ENCODE measurements at regions not wholly inside any gene's neighbourhood (a gene's known extent, or its start where the extent isn't known, plus 50 kb on each side); places are given as distances from the start of the nearest gene placed in this dataset.
A peak's percentile ranks its signal among the peaks of the same experiment; 100 is the strongest.

DNA sequence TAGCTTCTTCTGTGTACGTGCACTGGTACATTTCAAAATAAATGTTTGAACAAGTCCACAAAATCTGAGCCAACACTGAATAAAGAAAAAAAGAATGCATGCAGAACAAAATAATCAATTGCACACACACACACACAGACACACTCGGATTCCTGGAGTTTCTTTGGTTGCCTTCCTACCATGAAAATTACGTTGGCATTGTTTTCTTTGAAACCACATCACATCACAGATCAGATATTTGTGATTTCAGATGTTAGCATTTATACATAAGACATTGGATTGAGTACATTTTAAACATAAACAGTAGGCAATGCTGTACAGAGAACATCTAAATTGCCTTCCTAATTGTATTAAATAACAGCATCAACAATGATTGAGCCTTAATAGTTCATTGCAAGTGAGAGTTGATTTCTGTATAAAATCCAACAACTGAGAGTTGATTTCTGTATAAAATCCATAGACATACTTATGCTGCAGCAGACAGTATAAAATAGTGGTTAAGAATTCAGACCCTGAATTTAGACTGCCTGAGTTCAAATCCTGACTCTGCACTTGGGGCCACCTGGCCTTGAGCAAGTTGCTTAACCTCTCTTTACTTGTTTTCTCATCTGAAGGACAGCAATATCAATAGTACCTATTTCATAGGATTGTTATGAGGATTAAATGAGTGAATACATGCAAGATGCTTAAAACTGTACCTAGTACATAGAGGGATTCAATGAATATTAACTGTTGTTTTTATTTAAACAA is 101.7 kb upstream of the IFNE start:
- Histone ChIP-seq H3K27ac (ENCODE audit: low read depth, low read length) (no peak overlapping the region), H3K9me3 (ENCODE audit: control insufficient read depth, insufficient read depth, low read depth, low read length) (no peaks in the 10 kb centered on the region), H3K4me1 (ENCODE audit: control insufficient read depth, insufficient read depth, low read length) (no peaks in the 10 kb centered on the region), H3K36me3 (ENCODE audit: control insufficient read depth, insufficient read depth, low read length) (no peaks in the 10 kb centered on the region), H3K9ac (ENCODE audit: low read length) (no peak overlapping the region), H3K4me3 (ENCODE audit: low read depth, low read length) (no peak overlapping the region), H3K27me3 (ENCODE audit: control insufficient read depth, insufficient read depth, low read length) (no peaks in the 10 kb centered on the region)

DNA sequence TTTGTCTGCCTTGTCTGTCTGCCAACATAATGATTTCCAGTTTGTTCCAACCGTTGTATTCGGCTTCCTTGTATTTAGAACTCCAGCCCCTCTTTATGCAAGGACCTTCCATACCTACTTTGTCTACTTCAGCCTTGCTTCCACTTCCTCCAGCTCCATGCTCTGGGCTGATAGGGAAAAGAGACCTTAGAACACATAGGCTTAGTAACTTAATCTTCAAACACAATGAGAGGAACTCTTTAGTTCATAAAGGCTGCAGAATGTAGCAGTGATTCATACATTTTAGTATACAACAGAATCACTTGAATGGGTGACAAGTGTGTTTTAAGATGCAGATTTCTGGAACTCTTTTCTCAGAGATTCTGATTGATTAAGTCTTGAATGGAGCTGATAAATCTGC is 102.8 kb upstream of the IFNE start:
- H3K9me3 ChIP-seq (ENCODE audit: control insufficient read depth, insufficient read depth, low read depth, low read length): no peaks in the 10 kb centered on the region
- H3K36me3 ChIP-seq (ENCODE audit: control insufficient read depth, insufficient read depth, low read length): no peaks in the 10 kb centered on the region
- no peaks in the 10 kb centered on the region for H3K4me1 ChIP-seq (ENCODE audit: control insufficient read depth, insufficient read depth, low read length)
- H3K27me3 ChIP-seq (ENCODE audit: control insufficient read depth, insufficient read depth, low read length): no peaks in the 10 kb centered on the region
- no peak overlapping the region for H3K4me3 ChIP-seq (ENCODE audit: low read depth, low read length)
- no peak overlapping the region for H3K9ac ChIP-seq (ENCODE audit: low read length)
- no peak overlapping the region for H3K27ac ChIP-seq (ENCODE audit: low read depth, low read length)

DNA sequence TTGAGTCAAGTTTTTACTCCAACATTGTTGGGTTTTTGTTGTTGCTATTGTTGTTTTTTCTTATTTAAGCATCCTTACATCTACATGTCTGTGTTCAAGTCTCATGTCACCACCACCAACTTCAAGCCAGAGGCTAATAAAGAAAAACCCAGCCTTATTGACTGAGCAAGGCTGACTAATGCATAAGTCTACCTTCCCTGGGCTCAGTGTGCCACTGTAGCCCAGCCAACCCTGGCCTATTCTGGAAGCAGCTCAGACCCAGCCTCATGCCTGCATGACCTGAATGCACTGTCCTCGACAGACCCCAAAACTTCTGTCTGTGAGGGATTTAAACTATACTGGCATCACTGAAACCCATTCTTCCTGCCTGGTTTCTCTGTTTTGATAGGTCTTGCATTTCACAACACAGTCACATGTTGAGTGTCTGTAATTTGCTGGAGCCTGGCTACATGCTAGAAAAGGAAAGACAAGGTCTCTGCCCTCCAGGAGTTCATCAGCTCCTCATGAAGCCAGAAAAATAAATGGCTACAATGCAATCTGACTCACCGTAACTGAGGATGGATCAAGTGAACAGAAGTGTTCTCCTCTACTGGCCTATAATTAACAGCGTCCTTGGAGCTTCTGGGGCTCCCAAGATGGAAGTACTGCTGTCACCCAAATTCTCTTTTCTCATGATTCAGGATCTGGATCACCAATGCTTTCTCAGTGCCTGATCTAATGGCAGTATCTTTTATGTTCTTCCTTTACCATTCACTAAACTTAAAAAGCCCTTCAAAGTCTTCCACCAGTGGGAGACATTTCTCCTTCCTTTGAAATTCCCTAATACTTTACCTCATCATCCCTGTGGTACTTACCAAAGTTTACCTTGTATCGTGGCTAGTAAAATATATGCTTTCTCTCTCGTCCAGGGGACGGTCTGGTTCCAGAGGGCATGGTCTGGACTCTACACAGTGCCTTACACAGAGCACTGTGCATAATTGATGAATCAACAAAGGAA is 103.9 kb upstream of the IFNE start:
- Histone ChIP-seq H3K27ac (ENCODE audit: low read depth, low read length) (no peak overlapping the region), H3K36me3 (ENCODE audit: control insufficient read depth, insufficient read depth, low read length) (no peaks in the 10 kb centered on the region), H3K27me3 (ENCODE audit: control insufficient read depth, insufficient read depth, low read length) (no peaks in the 10 kb centered on the region), H3K9ac (ENCODE audit: low read length) (no peak overlapping the region), H3K4me3 (ENCODE audit: low read depth, low read length) (no peak overlapping the region), H3K9me3 (ENCODE audit: control insufficient read depth, insufficient read depth, low read depth, low read length) (no peaks in the 10 kb centered on the region), H3K4me1 (ENCODE audit: control insufficient read depth, insufficient read depth, low read length) (peaks cover under 1% of the 10 kb centered on the region; the same call in 1 of the 2 replicates)

DNA sequence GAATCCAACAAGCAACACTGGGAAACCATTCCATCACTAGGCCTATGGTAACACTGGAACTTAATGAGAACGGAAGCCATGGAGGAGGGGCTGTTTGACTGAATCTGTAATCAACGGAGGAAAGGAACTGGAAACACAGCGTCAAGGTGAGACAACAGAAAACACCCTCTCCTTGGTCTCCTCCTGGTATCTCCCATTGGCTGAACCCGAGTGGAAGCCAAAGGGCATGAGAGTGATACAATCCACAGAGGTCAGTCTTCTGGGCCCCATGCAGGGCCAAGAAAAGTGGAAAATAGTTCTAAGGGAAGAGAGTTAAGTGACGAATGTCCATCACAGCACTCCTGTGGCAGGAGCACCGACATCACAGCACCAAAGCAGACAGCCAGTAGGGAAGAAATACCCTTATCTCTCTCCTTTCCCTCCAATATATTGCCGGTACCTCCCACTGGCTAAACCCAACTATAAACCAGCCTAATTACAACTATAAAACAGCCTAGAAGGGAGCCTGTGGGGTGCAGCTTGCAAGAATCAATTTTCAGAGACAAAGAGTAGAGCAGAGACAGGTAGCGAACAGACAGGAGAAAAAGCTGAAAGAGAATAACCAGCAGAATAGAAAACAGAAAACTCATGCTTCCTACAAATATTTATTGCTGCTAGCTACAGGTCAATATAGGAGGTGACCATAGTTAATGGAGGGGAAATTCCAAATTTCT is 107.4 kb upstream of the IFNE start:
- no peak overlapping the region for H3K4me3 ChIP-seq (ENCODE audit: low read depth, low read length)
- no peak overlapping the region for H3K9ac ChIP-seq (ENCODE audit: low read length)
- H3K4me1 ChIP-seq (ENCODE audit: control insufficient read depth, insufficient read depth, low read length): peaks cover 19% of the 10 kb centered on the region
- H3K27ac ChIP-seq (ENCODE audit: low read depth, low read length): no peak overlapping the region
- H3K9me3 ChIP-seq (ENCODE audit: control insufficient read depth, insufficient read depth, low read depth, low read length): no peaks in the 10 kb centered on the region
- no peaks in the 10 kb centered on the region for H3K36me3 ChIP-seq (ENCODE audit: control insufficient read depth, insufficient read depth, low read length)
- no peaks in the 10 kb centered on the region for H3K27me3 ChIP-seq (ENCODE audit: control insufficient read depth, insufficient read depth, low read length)

DNA sequence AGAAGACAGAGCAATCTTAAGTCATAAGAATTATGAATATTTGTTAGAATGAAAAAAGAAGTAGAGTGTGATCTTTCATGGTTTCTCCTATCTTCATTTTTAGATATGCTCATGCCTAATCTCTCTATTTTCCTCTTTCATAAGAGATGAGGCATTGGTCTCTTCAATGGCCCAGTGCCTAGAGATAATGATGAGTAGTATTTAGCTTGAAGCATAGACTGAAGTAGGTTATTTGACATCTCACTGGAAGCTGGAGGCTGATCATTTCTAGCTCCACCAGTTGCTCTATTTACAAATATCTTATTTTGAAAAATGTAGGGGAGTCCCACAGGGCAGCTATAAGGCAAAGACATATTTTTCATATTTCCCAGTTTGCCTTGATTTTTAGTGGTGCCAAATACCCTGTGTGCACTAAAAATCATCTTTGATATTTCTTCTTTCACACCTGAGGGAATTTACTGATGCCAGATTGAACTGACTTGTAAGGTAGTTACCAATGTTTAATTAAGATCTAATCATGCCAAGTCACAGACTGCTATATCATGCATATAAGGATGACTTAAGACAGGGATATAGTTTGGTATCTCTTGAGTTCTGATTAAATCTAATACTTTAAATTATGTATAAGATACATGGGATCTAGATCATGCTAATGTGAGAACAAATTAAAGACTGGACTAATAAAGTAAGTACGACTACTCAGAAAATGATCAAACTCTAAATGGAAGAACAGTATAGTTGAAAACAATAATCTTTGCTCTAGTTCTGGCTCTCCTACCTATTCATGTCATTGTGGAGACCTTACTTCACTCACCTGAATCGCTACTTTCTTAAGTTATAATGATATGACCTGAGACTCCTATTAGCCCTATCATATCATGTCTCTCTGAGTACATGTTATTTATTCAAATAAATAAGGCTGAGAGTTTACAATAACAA is 108.2 kb upstream of the IFNE start:
- Histone ChIP-seq H3K27me3 (ENCODE audit: control insufficient read depth, insufficient read depth, low read length) (no peaks in the 10 kb centered on the region), H3K36me3 (ENCODE audit: control insufficient read depth, insufficient read depth, low read length) (no peaks in the 10 kb centered on the region), H3K9ac (ENCODE audit: low read length) (no peak overlapping the region), H3K4me1 (ENCODE audit: control insufficient read depth, insufficient read depth, low read length) (peaks cover 19% of the 10 kb centered on the region), H3K9me3 (ENCODE audit: control insufficient read depth, insufficient read depth, low read depth, low read length) (no peaks in the 10 kb centered on the region), H3K4me3 (ENCODE audit: low read depth, low read length) (no peak overlapping the region), H3K27ac (ENCODE audit: low read depth, low read length) (no peak overlapping the region)

DNA sequence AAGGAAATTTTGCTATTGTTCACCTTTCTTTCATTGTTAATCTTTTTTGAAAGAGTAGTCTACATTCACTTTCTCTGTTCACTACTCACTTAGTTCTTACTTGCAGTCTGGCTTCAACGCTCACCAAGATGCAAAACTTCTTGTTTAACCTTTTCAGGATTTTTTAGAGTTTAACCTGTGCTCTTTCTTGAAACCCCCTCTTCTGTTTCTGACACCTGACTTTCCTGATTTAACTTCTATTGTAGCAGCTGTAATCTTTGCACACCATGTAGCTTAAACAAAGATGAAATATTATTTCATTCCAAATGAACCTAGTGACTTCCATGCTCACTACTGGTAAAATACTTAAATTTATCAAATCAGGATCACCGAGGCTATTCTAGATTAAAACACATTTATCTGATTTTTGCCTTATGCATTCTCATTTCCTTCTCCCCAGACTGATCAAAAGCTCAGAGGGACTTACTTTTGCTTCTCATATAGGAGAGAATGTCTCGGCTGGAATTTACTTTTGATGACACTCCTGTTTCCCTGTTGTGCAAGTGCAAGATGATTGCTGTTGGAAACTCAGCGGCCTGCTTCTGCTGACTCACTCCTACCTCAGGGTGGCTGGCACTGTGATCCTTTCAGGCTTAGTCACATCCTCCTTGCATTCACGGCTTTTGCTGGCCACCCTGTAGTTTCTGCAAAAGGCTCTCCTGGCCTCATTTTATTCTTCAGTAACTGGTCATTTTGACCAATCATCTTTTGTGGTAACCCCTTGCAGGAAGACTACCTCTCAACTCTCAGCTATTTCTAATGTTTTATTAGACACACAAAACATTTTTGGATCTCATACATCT is 109.3 kb upstream of the IFNE start:
- Histone ChIP-seq H3K27ac (ENCODE audit: low read depth, low read length) (peak overlapping the region; percentile 74), H3K27me3 (ENCODE audit: control insufficient read depth, insufficient read depth, low read length) (no peaks in the 10 kb centered on the region), H3K9ac (ENCODE audit: low read length) (peak overlapping the region; percentile 32), H3K9me3 (ENCODE audit: control insufficient read depth, insufficient read depth, low read depth, low read length) (no peaks in the 10 kb centered on the region), H3K36me3 (ENCODE audit: control insufficient read depth, insufficient read depth, low read length) (no peaks in the 10 kb centered on the region), H3K4me1 (ENCODE audit: control insufficient read depth, insufficient read depth, low read length) (peaks cover 19% of the 10 kb centered on the region), H3K4me3 (ENCODE audit: low read depth, low read length) (no peak overlapping the region; the same call in 1 of the 2 replicates)

DNA sequence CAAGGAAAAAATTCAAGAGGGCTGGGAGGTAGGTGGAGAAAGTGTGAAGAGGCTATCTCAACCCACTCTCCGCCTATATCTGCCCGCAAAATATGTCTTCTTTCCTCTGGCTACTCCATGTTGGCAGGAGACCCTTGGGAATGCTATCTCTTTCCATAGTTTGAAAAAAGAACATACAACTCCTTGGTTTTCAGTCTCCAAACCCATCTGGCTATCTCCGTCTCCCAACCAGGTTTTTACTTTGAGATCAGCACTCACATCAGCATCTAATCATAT is 109.9 kb upstream of the IFNE start:
- H3K36me3 ChIP-seq (ENCODE audit: control insufficient read depth, insufficient read depth, low read length): no peaks in the 10 kb centered on the region
- H3K4me3 ChIP-seq (ENCODE audit: low read depth, low read length): no peak overlapping the region
- peak overlapping the region; percentile 74 for H3K27ac ChIP-seq (ENCODE audit: low read depth, low read length)
- H3K27me3 ChIP-seq (ENCODE audit: control insufficient read depth, insufficient read depth, low read length): no peaks in the 10 kb centered on the region
- H3K9ac ChIP-seq (ENCODE audit: low read length): peak overlapping the region; percentile 32
- no peaks in the 10 kb centered on the region for H3K9me3 ChIP-seq (ENCODE audit: control insufficient read depth, insufficient read depth, low read depth, low read length)
- H3K4me1 ChIP-seq (ENCODE audit: control insufficient read depth, insufficient read depth, low read length): peaks cover 19% of the 10 kb centered on the region

DNA sequence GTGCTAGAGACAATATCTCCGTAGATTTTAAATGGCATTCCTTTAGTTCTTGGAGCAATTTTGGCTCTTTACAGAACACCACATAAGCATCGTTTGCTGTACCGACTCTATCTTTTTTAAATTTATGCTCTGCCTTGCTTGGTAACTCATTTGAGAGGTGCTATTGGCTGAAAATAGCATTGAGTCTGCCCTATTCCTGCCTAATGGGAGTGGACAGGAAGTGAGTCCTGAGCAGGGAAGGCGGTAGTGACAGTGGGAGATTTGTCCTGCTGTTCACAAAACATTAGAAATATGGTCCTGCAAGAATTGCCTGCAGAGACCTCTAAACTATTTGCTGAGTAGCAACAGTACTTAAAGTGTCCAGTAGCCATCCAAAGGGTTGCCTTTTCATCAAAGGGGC is 115.2 kb upstream of the IFNE start:
- no peaks in the 10 kb centered on the region for H3K27me3 ChIP-seq (ENCODE audit: control insufficient read depth, insufficient read depth, low read length)
- no peak overlapping the region for H3K27ac ChIP-seq (ENCODE audit: low read depth, low read length)
- no peaks in the 10 kb centered on the region for H3K36me3 ChIP-seq (ENCODE audit: control insufficient read depth, insufficient read depth, low read length)
- H3K9ac ChIP-seq (ENCODE audit: low read length): no peak overlapping the region
- H3K9me3 ChIP-seq (ENCODE audit: control insufficient read depth, insufficient read depth, low read depth, low read length): no peaks in the 10 kb centered on the region
- H3K4me1 ChIP-seq (ENCODE audit: control insufficient read depth, insufficient read depth, low read length): peaks cover 6% of the 10 kb centered on the region
- no peak overlapping the region for H3K4me3 ChIP-seq (ENCODE audit: low read depth, low read length)

DNA sequence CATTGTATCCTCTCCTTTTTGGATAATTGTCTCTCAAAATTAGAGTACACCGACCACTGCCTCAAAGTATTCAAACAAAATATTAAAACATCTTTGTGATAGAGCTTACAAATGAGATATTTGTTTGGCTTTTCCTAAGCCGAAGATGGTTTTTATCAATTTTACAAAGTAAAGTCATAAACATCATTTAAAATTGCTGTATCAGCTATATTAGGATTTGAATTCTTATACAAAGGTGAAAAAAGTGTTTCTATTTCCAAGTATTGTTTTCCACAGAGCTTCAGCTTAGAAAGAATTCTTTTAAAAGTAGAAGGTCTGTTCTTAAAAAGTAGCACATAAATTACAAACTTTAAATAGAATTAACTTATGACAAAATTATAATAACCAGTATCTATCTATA is 116.6 kb upstream of the IFNE start:
- H3K9me3 ChIP-seq (ENCODE audit: control insufficient read depth, insufficient read depth, low read depth, low read length): no peaks in the 10 kb centered on the region

More for the DNA sequence above, 116.6 kb upstream of the IFNE start:
- Histone ChIP-seq H3K36me3 (ENCODE audit: control insufficient read depth, insufficient read depth, low read length) (no peaks in the 10 kb centered on the region), H3K4me1 (ENCODE audit: control insufficient read depth, insufficient read depth, low read length) (no peaks in the 10 kb centered on the region), H3K27me3 (ENCODE audit: control insufficient read depth, insufficient read depth, low read length) (no peaks in the 10 kb centered on the region), H3K9ac (ENCODE audit: low read length) (no peak overlapping the region), H3K4me3 (ENCODE audit: low read depth, low read length) (no peak overlapping the region), H3K27ac (ENCODE audit: low read depth, low read length) (no peak overlapping the region)

All from HUES6 (cell line).